ENCODE measurements at regions not wholly inside any gene's neighbourhood (a gene's known extent, or its start where the extent isn't known, plus 50 kb on each side); places are given as distances from the start of the nearest gene placed in this dataset. TPM values are rescaled to one million over a fixed set of nuclear protein-coding genes. Genes with fewer than 3 reads are reported as not detected.

GRCh38 chr7:96400001-96400400, 78.1 kb upstream of the SLC25A13 start:
- TF ChIP-seq CTCF (IDR thresholded peaks at IDR 0.05; ENCODE audit: insufficient read depth, low read length) = no peak
- no peak for DNase-seq (ENCODE audit: low read depth)
- H3K4me3 ChIP-seq (ENCODE audit: low read depth, low read length) = no peak overlapping the region

- H3K4me3 ChIP-seq (ENCODE audit: low read depth, low read length) = no peak overlapping the region
- TF ChIP-seq CTCF (IDR thresholded peaks at IDR 0.05; ENCODE audit: insufficient read depth, low read length) = no peak
- peak; percentile 10 for DNase-seq (ENCODE audit: low read depth)
Observed at GRCh38 chr7:96397936-96398598, 76.2 kb upstream of the SLC25A13 start.

- DNase-seq (ENCODE audit: low read depth) = peak; percentile 77
- no peak for TF ChIP-seq CTCF (IDR thresholded peaks at IDR 0.05; ENCODE audit: insufficient read depth, low read length)
- H3K4me3 ChIP-seq (ENCODE audit: low read depth, low read length) = peak overlapping the region; percentile 29
Observed at GRCh38 chr7:96388620-96389383, 66.9 kb upstream of the SLC25A13 start.

- no peak for TF ChIP-seq CTCF (IDR thresholded peaks at IDR 0.05; ENCODE audit: insufficient read depth, low read length)
- DNase-seq (ENCODE audit: low read depth) = peak; percentile 71
- H3K4me3 ChIP-seq (ENCODE audit: low read depth, low read length) = no peak overlapping the region
Observed at GRCh38 chr7:96388166-96388565, 66.3 kb upstream of the SLC25A13 start.

GRCh38 chr7:96380111-96380512, 58.2 kb upstream of the SLC25A13 start:
- DNase-seq (ENCODE audit: low read depth) = no peak
- no peak overlapping the region for H3K4me3 ChIP-seq (ENCODE audit: low read depth, low read length)
- TF ChIP-seq CTCF (IDR thresholded peaks at IDR 0.05; ENCODE audit: insufficient read depth, low read length) = no peak

- H3K4me3 ChIP-seq (ENCODE audit: low read depth, low read length) = no peak overlapping the region
- TF ChIP-seq CTCF (IDR thresholded peaks at IDR 0.05; ENCODE audit: insufficient read depth, low read length) = no peak
- DNase-seq (ENCODE audit: low read depth) = no peak
Observed at GRCh38 chr7:96377399-96377798, 55.5 kb upstream of the SLC25A13 start.

Small RNA genes in the stretch of these regions (small RNA-seq; reads per million reads assigned to genes)
- not detected for gene RNU7-188P

Data from fibroblast of the aortic adventitia (primary cell).